Neutrophil (primary cell): ENCODE measurements at regions not wholly inside any gene's neighbourhood (a gene's known extent, or its start where the extent isn't known, plus 50 kb on each side); places are given as distances from the start of the nearest gene placed in this dataset.

Experiments used
- H3K27ac ChIP-seq: fragments of 200-600 bp; sonication (generic); 2 replicates; pipeline ENCODE4 v1.5.1; 2016; ENCODE audit warnings: mild to moderate bottlenecking, moderate library complexity
- H3K27me3 ChIP-seq: fragments of 200-600 bp; sonication (generic); 2 replicates; pipeline ENCODE4 v1.6.0; 2016; ENCODE audit warnings: mild to moderate bottlenecking
- H3K36me3 ChIP-seq: fragments of 200-600 bp; sonication (generic); 2 replicates; pipeline ENCODE4 v1.5.1; 2017
- H3K4me1 ChIP-seq, 2 experiments: fragments of 200-600 bp in 1 of 2; sonication (generic) in 1 of 2; 1 replicate in 1 of 2; 2 replicates in 1 of 2; pipeline versions ENCODE4 v1.5.1 to v1.6.1; 2013 to 2016; ENCODE audit warnings: low read depth in 1 of 2, low read length in 1 of 2, mild to moderate bottlenecking in 1 of 2, moderate library complexity in 1 of 2; ENCODE audit not compliant: control insufficient read depth in 1 of 2, insufficient read depth in 1 of 2
- H3K4me3 ChIP-seq, 2 experiments: fragments of 200-600 bp in 1 of 2; sonication (generic) in 1 of 2; 1 replicate in 1 of 2; 2 replicates in 1 of 2; pipeline ENCODE4 v1.5.1; 2013 to 2016; ENCODE audit warnings: low read depth in 1 of 2, low read length in 1 of 2, mild to moderate bottlenecking in 1 of 2, moderate library complexity in 1 of 2
- H3K9me3 ChIP-seq: fragments of 200-600 bp; sonication (generic); 2 replicates; pipeline ENCODE4 v1.5.1; 2016
- CTCF ChIP-seq: fragments of 200-600 bp; sonication (generic); IDR thresholded peaks from 2 replicates; pipeline ENCODE4 v1.5.1; 2016; ENCODE audit warnings: antibody characterized with exemption

GRCh38 chr16:79672524-79672923, 72.0 kb upstream of the MAF start:
- Histone ChIP-seq H3K4me1 (no peaks in the 10 kb centered on the region), H3K27me3 (no peaks in the 10 kb centered on the region), H3K9me3 (no peaks in the 10 kb centered on the region), H3K36me3 (no peaks in the 10 kb centered on the region), H3K4me3 (no peak overlapping the region), H3K27ac (no peak overlapping the region)
- TF ChIP-seq CTCF = no peak

GRCh38 chr16:79668502-79668901, 68.0 kb upstream of the MAF start:
- Histone ChIP-seq H3K27ac (no peak overlapping the region), H3K4me3 (no peak overlapping the region), H3K36me3 (no peaks in the 10 kb centered on the region), H3K9me3 (no peaks in the 10 kb centered on the region), H3K27me3 (no peaks in the 10 kb centered on the region), H3K4me1 (no peaks in the 10 kb centered on the region)
- TF ChIP-seq CTCF = no peak

GRCh38 chr16:79665970-79666369, 65.4 kb upstream of the MAF start:
- no peak overlapping the region for H3K4me3 ChIP-seq
- H3K4me1 ChIP-seq = no peaks in the 10 kb centered on the region
- no peaks in the 10 kb centered on the region for H3K27me3 ChIP-seq
- H3K27ac ChIP-seq = no peak overlapping the region
- H3K36me3 ChIP-seq = no peaks in the 10 kb centered on the region
- no peak for TF ChIP-seq CTCF
- H3K9me3 ChIP-seq = no peaks in the 10 kb centered on the region

GRCh38 chr16:79664407-79664806, 63.9 kb upstream of the MAF start:
- H3K27ac ChIP-seq = no peak overlapping the region
- H3K9me3 ChIP-seq = no peaks in the 10 kb centered on the region
- H3K36me3 ChIP-seq = no peaks in the 10 kb centered on the region
- H3K4me3 ChIP-seq = no peak overlapping the region
- TF ChIP-seq CTCF = no peak
- no peaks in the 10 kb centered on the region for H3K4me1 ChIP-seq
- H3K27me3 ChIP-seq = no peaks in the 10 kb centered on the region

GRCh38 chr16:79662669-79663313, 62.3 kb upstream of the MAF start:
- Histone ChIP-seq H3K4me3 (no peak overlapping the region), H3K36me3 (no peaks in the 10 kb centered on the region)

More at GRCh38 chr16:79662669-79663313, 62.3 kb upstream of the MAF start:
- no peaks in the 10 kb centered on the region for H3K9me3 ChIP-seq
- no peaks in the 10 kb centered on the region for H3K27me3 ChIP-seq
- no peaks in the 10 kb centered on the region for H3K4me1 ChIP-seq
- no peak overlapping the region for H3K27ac ChIP-seq
- TF ChIP-seq CTCF = no peak
